ENCODE measurements at regions not wholly inside any gene's neighbourhood (a gene's known extent, or its start where the extent isn't known, plus 50 kb on each side); places are given as distances from the start of the nearest gene placed in this dataset.
"Not testable (repeated sequence)": the region's sequence is repeated elsewhere in the genome, so short reads cannot be mapped to it uniquely, and the experiment has no call there.

DNA sequence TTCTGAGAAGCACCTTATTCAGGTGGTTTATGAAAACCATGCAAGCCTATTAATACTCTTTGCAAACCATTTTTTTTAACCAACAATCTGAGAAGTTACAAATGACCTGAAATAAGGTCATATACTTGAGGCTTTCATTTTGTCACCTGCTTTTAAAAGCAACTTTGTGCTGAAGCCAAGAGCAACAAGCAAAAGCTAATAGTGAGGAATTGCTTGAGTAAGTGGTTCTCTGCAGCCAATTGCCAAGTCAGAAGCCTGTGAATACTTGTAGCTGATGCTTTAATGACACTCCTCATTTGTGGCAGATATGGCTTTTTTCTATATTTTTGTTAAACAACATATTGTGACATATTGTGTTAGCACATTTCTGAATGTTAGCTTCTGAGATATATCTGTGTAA is 126.7 kb upstream of the ZNF608 start:
- no peak for FAIRE-seq

DNA sequence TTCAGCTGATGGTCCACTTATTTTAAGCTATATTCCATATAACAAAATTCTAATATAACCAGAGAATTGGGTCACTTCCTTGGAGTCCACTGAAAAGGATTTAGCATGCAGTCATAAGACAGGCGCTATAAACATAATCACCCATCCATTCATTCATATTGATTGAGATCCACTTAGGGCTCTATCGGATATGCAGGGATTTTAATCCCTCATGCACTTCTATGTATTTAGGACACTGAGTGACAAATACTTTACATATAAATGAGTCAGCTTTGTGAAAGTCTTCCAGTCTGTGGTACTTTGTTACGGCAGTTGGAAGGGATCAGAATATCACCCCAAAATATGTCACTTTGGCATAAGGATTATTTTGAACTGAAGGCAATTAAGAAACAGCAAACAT is 127.3 kb upstream of the ZNF608 start:
- no peak for FAIRE-seq

DNA sequence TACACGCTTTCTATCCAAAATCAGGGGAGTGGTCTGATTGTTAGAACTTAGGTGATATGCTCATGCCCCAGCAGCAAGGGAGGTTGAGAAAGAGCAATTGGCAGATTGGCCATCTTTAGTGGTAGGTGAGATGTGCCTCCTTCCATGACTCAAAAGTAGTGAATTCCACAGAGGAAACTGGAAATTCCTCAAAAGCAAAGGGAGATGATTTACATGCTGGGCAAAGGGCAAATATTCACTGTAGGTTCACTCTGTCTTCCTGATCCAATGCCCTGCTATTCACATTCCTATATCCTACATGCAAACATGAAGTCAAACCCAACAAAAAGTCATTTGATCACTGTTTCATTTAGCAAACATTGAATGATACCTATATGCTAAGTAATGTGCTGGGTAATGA is 130.1 kb upstream of the ZNF608 start:
- FAIRE-seq: no peak

DNA sequence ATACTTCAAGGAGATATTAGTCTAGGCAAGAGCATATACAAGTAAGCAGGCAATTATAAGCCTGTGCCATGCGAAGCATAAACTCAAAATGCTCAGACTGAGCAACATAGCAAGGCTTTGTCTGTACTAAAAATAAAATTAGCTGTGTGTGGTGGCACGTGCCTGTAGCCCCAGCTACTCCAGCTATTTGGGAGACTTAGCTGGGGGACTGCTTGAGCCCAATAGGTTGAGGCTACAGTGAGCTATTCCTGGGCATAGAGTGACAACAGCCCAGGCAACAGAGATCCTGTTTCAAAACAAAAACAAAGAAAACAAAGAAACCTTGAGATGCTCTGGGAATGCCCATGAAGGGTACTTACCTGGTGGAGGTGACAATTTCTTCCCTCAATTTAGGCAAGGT is 130.5 kb upstream of the ZNF608 start:
- FAIRE-seq: no peak

DNA sequence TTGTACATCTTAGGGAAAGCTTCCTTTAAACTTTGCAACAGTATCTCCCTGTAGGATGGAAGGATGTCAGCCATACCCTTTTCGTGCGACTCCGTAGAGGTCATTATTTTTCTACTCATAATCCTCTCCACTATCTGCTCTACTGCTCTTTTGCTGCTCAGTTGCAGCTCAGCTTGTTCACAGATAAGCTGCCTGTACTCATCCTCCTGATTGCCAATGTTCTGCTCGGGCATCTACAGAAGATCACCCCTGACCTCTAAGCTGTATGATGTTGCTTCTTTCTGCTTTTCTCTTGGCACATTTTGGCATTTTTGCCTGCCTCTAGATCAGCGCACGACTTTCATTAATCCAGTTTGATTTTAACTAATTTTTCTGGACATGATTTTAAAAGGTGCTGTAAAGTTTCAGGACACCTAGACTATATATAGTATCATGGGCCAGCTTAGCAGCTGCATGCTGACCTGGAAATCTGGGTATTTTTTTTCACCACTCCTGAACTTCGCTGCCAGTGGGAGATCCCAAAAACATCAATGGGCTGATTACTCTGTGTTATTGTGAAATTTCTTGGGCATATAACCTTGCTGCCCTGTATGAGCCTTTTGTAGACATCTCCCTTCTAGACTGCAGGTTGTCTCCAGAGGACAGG is 131.2 kb upstream of the ZNF608 start:
- FAIRE-seq: no peak

DNA sequence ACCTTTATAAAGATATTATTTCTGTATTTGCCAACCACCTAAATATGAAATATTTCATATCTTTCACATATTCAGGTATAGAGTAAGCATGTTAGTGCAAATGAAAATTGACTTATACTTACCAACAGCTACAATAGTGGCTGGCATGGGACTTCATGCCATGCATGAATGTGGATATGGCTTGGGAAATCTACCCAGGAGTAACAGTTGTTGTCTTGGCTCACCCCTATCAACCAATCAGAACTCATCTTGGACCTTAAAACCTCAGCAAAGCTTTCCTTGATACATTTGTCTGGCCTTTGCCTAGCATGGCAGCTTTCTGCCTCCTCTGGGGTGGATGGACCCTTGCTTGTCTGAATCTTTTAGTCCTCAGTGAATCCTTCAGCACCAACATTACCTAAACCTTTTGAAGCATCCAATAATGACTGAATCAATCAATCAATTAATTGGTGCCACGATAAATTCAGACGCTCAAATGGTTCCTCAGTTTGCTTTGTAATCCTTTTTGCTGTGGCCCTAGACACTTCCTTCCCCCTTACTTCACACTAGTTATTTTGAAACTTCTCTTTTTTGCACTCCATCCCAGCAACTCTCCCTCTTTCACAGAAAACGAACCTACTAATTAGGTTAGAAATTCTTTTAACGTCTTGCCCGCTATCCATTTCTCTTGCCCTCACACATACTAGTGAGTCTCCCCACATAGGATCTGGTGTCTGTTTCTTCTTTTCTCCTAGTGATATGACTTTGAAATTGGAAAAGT is 132.3 kb upstream of the ZNF608 start:
- no peak for FAIRE-seq

DNA sequence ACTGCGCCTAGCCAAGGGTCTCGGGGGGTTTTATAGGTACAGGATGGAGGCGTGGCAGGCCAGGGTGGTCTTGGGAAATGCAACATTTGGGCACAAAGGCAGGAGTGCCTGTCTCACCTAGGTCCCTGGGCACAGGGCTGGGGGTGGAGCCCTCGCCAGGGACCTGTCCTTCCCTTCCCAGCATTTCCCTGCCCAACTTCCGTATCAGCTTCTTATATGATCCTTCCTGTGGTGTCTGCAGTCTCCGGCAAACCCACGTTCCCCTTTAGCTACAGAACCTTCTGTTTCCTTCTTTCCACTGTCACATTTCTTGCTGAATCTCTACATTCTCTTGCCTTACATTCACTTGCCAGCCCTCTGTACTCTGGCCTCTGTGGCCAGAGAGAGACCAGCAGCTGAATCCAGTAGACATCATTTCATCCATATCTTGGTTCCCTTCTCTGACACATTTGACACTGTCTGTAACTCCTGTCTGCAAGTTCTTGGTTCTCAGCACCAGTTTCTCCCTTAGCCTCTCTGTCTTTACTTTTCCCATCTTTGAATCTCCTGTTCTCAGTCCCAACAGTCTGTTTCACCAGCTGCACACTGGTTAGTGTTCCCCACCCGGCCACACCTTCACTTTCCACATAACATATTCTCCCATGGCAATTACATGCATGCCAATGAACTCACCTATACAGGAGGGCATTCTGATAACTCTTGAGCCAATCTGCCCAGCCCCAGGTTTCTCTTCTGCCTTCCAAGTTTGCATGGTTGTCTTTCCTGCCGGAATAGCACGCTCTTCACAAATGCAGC is 134.7 kb upstream of the ZNF608 start:
- no peak for FAIRE-seq

DNA sequence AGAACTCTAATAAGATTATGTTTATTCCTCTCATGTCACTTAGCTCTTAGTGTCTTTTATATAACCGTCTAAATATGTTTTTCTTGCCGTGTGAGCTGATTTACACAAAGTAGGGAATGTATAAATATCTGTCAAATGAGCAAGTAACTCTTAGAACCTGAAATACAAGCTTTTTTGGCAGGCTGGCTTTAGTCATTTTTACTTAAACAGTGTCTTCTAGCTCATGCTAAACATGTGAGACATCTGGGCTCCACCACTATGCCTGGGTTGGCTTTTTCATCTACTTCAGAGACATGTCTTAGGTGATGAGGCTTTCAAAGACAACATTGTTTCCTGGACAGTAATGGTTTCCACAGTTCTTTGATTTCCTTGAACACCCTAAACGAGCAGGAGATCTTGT is 137.2 kb upstream of the ZNF608 start:
- FAIRE-seq: no peak

DNA sequence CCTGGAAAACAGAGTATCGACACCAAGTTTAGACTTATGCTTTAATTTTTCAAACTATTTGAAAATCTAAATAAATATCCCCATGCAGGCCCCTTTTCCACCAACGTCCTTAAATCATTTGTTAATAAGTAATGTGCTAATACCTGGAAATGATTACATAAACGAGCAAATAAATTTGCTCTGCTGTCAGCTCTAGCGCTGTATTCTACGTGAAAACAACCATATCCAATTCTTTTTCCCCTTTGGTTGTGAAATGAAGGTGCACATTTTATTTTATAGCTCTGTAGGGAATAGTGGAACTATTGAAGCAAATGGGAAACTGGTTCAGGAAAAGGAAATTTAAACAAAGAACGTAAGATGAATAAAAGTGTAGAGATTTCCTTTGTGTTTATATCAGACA is 137.7 kb upstream of the ZNF608 start:
- no peak for FAIRE-seq

DNA sequence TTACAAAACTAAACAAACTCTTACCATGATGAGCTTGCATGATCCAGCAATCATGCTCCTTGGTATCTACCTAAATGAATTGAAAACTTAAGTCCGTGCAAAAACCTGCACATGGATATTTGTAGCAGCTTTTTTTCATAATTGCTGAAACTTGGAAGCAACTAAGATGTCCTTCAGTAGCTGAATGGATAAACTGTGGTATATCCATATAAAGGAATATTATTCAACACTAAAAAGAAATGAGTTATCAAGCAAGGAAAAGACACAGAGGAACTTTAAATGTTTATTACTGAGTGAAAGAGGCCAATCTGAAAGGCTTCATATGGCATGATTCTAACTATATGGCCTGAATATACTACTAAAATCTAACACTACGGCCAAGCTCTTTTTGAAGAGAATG is 139.1 kb upstream of the ZNF608 start:
- no peak for FAIRE-seq

DNA sequence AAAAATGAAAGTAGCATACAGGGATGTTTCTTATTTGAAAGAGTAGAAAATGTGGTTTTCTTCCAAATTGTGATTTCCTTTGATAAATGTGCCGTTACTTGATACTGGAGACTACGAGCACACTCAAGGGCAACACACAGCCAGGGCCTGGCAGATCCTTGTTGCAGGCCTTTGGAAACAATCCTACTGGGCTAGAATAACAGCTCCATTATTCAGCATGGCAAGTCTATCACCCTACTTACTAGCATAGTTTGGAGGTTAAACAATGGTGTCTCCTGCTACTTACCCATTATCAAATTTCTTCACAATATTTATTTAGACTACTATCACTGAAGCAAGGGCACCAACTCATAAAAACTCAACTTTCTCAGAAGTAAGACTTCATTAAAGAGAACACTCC is 140.8 kb upstream of the ZNF608 start:
- FAIRE-seq: no peak

DNA sequence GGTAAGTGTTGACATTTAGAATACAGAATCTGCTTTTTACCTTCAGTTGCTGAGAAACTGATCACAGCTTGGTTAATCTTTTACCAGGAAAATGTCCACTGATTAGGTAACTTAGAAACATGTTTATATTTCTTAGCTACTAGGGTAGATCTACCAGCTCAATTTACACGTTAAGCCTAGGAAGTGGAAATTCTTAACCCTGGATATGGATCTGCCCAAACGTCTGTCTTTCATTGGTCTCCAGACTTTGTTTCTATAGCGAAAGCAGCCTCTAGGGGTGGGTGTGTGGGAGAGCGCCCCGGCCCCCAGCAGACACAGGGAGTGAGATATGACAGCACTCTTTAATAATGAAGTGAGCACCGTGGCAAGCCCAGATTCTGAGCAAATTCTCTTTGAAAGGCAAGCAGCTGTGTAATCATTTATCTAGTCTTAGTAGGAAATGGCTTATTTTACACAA is 141.6 kb upstream of the ZNF608 start:
- FAIRE-seq: no peak

DNA sequence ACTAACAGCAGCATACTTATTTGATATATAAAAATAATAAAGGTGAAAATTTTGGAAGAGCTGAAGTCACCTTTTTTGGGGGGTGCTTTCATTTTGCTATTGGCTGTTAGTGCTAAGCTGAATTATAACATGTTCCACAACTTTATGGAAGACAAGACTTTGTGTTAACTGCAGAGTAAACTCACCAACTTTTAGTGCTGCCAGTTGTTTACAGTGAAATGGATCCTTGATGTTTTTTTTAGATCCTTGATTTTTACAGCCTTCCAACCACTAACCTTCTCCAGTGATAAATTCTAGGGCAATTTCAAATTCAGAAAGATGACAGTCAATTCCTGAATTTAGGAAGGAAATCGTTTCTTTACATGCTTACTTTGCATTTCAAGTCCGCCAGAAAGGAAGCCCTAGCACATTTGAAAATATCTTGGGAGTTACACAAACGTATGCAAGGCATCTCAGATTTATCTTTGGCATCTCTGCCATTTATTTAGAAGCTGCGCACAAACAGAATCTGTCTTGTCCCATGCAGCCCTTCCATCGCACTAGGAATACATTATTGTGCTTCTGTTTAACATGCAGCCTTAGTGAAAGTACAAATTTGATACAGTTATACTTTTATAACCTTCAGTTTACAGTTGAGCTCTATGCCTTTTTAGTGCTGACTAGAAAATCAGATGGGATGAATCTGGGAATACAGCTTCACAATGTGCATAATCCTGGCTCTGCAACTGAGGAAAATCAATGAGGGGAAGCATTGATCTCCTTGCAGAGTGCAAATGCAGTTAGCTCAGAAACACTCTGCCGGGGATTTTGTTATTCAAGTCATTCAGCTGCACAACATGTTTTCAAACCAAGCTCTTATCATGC is 142.4 kb upstream of the ZNF608 start:
- FAIRE-seq: no peak

DNA sequence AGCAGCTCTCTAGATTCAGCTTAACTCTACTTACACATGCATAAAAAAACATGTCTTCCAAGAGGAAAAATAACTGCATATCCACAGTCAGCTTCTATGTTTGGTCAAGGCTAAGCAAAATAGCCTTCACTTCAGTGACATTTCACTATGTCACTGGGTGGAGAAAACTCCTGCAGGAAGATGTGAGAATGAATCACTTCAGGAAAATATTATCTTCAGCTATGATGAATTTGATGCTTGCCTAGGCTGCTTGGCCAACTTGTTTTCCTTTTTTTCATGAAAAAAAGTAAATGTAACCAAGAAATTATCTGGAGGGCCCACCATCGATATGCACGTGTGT is 143.0 kb upstream of the ZNF608 start:
- no peak for FAIRE-seq

DNA sequence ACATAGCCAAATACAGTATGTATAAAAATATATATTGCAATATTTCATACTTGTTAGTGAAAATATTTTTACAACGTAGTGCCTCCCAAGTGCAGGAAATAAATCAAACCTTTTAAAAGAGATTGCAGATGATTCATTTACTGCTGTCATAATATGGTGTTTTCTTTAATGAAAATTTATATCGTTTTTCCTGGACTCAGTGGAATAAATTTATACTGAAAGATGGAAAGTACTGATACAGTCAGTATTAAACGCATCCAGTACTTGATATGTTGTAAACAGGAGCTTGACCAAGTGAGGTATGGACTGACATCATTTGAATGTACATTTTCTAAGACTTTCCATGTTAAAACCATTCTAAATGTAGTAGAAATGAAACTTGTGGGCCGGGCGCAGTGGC is 143.4 kb upstream of the ZNF608 start:
- peak; percentile 59 for FAIRE-seq

DNA sequence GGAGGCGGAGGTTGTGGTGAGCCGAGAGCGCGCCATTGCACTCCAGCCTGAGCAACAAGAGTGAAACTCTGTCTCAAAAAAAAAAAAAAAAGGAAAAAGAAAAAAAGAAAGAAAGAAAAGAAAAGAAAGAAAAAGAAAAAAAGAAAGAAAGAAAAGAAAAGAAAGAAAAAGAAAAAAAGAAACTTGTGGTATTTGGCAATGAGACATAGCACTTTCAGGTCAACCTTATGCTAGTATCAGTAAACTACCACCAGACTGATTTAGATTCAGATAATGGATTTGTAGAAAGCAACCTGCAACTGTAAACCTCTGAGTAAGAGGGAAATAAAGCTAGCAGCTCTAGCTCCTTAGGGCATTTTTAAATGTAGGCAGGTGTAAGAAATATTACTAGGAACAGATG is 144.0 kb upstream of the ZNF608 start:
- not testable (repeated sequence) for FAIRE-seq

DNA sequence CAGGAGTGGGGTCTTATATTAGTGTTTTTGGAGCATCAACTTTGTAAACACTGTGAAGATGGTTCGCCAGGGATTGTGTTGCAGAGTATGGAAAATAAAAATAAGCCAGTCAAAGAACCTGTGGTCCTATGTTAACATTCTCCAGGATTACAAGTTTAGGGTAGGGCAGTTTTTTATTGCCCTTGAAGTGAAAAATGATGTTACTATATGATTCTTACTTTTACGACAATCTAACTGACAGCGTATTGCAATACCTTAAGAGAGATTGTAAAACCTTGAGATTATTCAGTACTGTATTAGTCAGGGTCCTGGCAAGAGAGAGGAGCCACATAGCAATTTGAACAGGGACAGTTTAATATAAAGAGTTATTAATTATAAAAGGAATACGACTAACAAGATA is 144.7 kb upstream of the ZNF608 start:
- FAIRE-seq: no peak

DNA sequence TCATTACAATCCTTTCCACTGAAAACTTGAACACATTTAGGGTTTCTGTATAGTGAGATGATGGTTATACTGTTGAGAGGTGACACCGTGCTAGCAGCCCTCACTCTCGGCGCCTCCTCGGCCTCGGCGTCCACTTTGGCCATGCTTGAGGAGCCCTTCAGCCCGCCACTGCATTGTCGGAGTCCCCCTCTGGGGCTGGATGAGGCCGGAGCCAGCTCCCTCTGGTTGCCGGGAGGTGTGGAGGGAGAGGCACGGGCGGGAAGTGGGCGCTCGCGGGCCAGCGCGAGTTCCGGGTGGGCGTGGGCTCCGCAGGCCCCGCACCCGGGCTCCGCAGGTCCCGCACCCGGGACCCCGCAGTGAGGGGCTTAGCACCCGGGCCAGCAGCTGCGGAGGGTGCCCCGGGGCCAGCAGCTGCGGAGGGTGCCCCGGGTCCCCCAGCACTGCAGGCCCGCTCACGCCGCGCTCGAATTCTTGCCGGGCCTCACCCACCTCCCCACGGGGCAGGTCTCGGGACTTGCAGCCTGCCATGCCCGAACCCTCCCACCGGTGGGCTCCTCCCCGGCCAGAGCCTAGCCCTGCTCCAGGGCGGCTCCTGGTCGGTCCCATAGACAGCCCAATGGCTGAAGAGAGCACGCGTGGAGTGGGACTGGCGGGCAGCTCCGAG is 145.9 kb upstream of the ZNF608 start:
- no peak for FAIRE-seq

DNA sequence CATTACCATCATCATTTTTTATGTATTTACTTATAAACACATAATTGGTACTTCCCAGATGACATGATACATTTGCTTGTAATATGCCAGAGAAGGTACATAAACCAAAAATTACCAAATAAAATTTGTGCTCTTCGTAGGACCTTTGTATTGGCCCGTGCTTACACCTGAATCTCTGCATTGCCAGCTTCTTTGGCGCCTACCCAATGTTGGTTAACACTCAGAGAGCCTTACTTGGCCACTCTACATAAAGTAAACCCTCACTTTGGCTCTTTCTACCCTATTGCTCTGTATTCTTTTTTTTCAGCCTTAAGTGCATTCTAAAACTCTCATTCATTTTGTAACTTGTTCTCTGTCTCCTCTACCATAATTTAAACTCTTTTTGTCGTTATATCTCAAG is 148.1 kb upstream of the ZNF608 start:
- FAIRE-seq: no peak

DNA sequence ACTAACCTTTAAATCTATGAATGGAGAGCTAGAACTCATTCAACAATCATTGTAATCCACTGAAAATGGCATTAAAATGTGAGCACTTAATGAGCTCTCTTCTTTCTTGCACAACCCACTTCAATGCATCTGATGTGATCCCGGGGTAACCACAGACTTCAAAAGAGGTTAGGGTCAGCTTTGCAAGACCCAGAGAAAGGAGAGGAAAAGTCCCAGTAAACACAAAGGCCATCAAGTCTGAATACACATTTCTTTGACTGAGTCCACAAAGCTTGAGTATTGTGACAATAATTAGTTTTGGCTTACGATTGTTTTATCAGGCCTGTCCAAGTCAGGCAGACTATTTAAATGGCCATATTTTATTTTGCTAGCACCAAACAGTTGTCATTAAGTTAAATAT is 148.8 kb upstream of the ZNF608 start:
- FAIRE-seq: no peak

DNA sequence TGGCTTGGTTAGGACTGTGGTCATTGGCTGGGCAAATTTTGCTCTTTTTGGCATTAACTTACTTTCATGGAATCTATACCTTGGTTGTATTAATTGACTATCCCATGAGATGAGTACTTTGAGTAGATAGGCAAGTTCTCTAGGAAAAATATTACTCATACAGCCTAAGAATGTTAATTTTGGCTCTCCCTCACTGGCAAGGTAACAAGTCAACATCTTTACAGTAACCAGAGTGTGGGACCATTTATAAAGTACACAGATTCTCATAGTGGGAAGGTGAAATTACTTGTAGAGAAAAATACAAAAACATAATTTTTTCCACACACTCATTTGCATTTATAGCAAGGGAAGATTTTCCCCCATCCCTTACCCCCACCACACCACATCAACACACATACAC is 154.6 kb upstream of the ZNF608 start:
- FAIRE-seq: no peak

DNA sequence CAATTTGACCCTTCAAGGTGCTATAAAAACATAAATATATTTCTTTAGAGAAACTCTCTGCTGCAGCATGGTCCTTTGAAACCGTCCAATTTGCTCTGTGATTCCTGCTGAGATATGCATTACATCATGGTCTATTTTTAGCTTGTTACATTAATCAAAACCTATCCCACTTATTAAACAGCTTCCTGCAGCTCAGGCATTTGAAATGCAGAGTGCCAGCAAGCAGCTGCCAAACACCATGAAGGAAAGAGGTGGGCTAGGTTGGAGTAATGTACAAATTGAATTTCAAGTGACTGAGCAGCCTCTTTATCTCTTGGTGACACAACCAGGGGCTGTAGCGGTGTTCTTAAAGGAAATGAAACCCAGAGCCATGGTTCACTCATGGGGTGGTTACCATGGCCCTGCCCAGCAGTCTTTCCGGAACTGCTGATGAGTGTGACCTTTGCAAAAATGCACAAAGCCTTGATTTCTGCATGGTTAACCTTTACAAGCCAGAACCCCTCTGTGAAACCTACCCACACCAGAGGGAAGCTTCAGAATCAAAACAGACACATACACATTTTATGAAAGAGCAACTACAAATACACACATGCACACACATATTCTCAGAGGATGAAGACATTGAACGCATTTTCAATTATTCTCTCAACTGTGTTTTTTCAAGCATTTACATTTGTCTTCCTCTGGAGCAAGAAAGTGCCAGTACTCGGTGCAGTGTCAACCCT is 155.8 kb upstream of the ZNF608 start:
- no peak for FAIRE-seq
